ENCODE measurements at regions not wholly inside any gene's neighbourhood (a gene's known extent, or its start where the extent isn't known, plus 50 kb on each side); places are given as distances from the start of the nearest gene placed in this dataset.

DNA sequence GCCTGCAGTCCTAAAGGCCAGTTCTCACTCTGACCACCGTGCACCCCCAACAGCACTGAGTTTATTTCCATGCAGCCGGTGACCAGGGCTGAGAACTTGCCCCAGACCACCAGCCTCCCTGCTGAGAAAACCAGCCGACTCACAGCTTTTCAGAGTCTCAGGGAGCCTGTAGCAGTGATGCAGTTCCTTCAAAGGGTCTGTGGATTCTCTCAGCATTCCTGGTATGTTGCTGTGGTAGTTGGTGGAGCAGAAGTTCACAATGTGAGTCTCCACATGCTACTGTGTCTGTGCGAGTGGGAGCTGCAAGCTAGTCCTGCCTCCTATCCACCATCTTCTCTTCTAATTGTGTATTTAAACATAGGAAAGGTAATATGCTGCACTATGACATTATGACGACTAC lies 254.9 kb upstream of the KLF12 start:
- no peak for DNase-seq (ENCODE audit: low spot score)

DNA sequence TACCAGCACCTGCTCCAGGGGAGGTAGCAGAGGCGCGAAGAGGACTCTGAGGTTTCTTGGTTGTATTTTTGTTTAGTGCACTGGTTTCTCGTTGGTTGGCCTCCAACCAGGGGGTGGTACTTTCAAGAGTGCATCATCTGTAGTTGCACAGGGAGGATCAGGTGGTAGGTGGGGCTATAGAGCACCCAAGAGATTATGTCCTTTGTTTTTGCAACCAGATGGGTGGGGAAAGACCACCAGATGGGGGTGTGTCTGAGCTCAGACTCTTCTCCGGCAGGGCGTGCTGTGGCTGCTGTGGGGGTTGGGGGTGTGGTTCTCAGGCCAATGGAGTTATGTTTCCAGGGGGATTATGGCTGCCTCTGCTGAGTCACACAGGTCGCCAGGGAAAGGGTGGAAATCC lies 254.4 kb upstream of the KLF12 start:
- no peak for DNase-seq (ENCODE audit: low spot score)

DNA sequence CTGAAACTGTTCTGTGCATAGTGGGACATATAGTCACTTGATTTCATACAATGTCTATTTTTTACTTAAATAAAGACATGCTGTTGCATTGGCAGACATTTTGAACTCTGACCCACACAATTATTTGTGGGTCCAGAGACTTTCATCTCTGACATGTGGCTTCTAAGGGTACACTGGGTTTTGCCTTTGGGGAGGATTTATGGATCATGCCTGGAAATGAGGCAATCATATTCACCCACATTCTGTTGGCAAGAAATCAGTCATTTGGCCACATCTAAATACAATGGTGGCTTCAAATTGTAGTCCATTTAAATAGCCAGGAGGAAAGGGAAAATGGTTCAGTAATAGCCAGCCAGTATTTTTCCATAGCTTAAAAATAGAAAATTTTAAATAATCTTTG lies 238.3 kb upstream of the KLF12 start:
- no peak for DNase-seq (ENCODE audit: low spot score)

DNA sequence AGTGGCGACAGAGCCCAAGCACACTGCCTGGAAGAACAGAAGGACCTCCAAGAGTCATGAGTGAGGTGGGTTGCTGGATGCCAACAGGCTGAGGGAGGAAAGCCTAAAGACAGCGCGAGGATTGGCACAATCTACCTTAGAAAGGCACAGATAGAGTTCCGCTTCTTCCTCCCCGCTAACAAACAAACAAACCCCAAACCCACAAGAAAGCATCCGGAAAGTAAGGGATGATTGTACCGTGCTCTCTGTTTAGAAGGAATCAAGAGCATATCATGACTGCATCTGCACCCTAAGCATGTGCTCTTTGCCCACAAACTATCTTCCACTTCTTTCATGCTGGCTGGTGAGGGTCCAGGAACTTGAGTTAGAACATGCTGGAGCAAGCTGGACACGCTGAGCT lies 233.0 kb upstream of the KLF12 start:
- DNase-seq (ENCODE audit: low spot score): no peak

DNA sequence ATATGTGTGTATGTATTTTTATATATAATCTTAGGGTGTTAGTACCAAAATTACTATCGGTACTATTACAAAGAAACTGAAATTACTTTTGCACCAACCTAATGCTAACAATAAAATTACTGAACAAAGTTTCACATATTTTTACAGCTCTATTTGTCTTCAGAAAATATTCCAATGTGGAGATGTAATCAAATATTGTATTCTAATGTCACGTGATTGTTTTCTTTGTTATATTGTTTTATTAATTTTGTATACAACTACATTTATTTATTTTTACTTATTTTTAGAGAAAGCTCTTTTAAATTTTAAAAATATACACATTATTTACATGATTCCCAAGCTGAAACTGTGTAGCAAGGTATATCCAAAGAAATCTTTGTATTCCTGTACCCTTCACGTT lies 227.1 kb upstream of the KLF12 start:
- no peak for DNase-seq (ENCODE audit: low spot score)

DNA sequence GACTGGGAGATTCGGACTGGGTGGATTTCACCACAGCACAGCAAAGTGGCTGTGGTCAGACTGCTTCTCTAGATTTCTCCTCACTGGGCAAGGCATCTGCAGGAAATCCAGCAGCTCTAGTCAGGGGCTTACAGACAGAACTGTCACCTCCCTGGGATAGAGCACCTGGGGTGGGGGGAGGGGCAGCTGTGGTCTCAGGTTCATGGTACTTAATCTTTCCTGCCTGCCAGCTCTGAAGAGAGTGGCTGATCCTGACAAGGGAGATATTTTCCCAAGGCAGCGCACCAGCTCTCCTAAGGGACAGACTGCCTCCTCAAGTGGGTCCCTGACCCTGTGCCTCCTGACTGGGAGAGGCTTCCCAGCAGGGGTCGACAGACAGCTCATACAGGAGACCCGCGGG lies 212.8 kb upstream of the KLF12 start:
- no peak for DNase-seq (ENCODE audit: low spot score)

DNA sequence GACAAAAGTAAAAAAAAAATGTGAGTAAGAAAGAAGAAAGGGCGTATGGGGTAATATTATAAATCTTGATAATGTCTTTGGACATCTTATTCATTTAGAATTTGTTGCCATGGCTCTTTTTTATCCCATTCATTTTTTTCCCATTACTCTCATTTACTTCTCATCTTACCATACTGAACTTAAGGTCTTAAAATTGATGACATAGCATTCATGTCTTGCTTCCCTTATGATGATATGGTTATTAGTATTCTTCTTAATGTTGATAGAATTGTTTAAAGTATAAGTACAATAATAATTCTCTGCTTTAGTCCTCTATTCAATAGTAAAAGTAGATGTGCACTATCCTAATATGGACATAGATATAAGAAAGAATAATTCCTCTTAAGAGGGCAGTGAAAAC lies 204.1 kb upstream of the KLF12 start:
- no peak for DNase-seq (ENCODE audit: low spot score)

DNA sequence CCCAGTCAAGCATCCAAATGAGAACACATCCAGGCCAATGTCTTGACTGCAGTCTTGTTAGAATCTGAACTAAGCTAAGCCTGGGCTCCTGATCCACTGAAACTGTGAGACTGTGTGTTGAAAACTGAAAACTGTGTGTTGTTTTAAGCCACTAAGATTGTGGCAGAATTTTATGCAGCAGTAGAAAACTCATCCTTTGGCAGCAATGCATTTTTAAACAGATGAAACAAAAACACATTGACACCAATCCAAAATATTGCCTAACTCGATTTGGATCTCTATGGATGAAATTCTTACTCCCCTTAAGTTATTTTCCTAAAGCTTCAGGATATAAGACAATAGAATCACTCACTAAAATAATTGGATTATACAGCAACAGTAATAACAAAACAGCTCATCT lies 202.3 kb upstream of the KLF12 start:
- no peak for DNase-seq (ENCODE audit: low spot score)

DNA sequence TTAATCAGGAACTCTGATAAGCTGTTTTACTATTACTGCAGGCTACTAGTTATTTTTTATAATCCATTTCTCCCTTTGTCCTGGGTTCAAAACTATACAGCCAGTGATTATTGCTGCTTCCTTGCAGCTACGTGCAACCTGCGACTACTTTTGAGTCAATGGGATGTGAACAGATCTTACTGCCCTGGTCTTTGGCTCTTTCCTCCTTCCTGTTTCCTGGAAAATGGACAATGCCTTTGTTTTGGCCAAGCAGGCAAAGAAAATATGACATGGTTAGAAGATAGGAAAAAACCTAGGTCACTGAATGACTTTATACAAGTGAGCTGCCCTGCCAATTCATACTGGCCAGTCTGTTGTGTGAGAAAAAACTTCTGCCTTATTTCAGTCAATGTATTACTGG lies 201.2 kb upstream of the KLF12 start:
- no peak for DNase-seq (ENCODE audit: low spot score)

DNA sequence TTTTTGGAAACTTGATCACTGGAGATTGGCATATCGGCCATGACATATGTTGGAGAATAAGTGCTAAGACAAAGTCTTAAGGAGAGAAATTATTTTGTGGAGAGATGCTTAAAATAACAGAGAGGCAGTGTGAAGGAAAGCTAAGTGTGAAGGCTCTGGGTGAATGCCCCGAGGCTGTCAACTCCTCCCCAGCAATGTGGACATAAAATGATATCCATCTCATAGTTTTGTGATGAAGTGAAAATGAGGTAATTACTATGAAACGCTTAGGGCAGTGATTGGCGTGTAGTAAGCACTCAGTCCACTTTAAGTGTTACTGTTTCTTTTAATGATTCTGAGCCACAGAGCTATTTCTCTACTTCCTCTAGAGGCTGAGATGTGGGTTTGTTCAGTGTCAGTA lies 195.8 kb upstream of the KLF12 start:
- DNase-seq (ENCODE audit: low spot score): no peak

DNA sequence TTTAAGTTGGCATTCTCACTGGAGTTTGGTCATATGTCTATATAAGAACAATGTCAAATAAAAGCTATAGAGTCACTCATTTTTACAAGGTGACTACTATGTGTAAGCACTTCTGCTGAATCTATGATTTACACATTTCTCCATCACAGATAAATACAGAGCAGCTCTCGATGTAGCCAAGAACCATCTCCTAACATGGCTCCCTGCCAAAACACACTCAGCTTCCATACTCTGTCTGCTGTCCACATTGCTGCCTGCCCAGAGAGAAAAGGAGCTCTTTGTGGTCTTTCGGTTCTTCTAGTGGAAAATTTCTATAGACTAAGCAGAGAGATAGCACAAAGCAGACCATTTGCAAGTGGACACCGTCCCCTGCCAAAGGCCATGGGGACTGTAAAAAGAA lies 190.9 kb upstream of the KLF12 start:
- no peak for DNase-seq (ENCODE audit: low spot score)

DNA sequence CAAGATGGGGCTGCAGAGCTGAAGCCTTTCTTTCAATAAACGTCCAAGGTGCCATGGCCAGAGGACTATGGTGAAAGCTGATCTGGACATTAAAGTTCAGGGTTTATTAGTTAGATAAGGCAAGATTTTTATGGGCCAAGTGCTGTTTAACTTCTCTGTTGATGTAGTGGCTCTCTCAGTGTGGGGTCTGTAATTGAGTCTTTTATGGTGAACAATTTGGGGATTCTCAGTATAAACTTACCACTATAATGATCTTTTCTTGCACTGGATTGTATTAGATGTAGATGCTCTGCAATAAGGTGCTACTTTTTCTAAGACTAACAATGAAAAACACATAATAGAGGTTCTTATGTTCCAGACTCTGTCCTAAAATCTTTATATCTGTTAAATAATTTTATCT lies 190.1 kb upstream of the KLF12 start:
- no peak for DNase-seq (ENCODE audit: low spot score)

DNA sequence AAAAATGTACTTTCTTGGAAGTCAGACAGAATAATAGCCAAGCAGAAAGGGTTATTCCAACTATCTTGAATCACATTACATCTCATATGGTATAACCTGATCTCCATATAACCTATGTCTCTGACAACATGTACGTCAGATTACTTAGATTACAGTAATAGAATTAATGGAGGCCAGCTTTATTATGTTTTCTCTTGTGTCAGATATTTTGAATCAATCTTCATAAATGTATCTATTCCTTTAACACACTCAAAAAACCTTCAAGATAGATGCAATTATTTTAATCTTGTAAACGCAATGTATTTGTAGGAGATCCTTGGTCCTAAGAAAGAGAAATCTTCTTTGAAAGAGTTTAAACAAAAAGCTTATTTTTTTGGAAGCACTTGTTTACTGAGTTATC lies 188.4 kb upstream of the KLF12 start:
- no peak for DNase-seq (ENCODE audit: low spot score)

DNA sequence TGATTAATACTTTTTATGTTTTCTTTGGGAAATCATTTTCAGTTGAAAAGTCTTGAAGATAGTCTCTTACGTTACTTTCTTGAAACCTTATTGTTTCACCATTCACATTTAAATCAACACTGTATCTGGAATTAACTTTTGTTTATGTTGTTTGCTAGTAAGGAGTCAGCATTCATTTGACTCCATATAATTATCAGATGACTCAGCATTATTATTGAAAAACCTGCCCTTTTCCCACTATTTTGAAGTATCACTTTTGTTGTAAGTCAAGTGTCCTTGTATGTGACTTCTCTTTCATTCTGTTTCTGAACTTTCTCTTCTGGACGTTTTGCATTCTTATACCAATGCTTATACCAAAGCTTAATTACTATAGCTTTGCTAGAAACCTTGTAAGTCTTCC lies 186.1 kb upstream of the KLF12 start:
- no peak for DNase-seq (ENCODE audit: low spot score)

DNA sequence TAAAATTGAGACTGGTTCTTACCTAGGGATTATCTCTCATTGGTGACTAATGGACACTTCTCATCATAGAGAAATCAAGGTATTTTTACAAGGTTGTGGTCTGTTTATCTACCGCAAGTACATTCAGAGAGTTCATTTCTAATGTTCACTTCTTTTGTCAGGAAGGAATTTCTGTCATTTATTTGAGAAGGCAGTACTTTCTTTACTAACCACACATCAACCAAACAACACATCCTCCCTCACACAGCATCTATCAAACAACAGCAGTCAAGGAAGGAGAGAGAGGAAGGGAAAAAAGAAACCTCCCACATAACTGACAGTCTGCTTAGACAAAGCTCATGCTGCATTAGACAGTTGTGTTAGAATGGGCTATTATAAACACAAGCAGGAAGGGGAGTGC lies 182.3 kb upstream of the KLF12 start:
- DNase-seq (ENCODE audit: low spot score): no peak

DNA sequence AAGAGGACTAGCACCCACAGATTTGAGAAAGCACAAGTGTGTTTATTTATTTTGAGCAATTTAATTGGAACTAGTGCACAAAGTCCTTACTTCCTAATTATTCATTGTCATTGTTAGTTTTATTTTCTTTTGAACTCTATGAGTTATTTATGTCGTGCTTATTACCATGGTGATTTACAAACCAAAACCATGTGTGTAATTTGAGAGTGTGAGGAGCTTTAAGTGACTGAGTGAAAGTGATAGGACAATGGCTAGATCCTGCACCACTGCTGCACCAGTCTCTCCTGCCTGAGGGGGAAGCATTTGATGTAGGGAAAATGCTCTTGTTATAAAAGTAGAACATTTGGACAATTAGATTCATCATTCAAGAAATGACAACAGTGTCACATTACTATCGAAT lies 172.3 kb upstream of the KLF12 start:
- DNase-seq (ENCODE audit: low spot score): no peak

DNA sequence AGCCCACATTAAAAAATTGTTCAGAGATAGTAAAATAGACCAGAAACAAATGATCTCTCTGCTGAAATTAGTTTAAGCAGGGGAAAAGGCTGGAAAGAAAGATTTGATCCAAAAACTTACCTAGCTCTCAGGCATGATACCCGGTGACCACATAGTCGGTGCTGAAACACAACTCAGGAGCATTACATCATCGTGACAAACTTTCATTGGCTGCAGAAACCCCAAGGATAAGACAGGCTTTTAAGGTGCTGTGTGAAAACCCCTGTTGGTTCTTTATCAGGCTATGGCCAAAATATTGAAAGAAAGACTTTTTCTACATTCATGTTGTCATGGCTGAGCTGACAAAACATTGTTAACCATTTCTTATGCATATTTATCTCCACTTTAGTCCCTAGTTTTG lies 171.7 kb upstream of the KLF12 start:
- no peak for DNase-seq (ENCODE audit: low spot score)

DNA sequence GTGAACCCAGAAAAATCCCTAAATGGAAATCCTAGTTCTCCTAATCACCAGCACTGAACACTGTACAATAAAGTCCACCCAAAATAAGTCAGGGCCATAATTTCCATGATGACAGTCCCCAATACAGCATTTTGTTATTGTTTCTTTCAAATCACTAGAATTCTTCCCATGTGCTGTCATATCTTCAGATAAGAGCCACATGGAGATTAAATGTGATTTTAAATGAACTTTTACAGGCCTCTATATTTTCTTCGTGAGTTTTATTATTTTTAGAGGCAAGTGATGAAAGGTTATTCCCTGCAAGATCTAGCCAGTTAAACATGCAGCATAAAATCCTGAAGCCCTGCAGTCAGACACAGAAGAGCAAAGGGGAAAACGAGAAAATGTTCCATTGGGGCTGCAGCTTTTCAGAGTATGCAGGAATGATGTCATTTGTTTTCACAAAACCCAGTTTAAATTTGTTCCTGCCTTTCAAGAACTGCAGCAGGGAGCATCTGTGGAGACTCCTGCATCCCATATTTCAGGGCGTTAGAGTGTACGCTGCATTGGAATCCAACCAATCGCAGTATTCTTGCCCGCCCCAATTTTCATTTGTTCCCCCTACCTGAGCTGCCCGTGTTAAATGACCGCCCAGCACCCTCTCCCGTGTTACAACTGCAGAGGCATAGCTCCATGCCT lies 167.2 kb upstream of the KLF12 start:
- no peak for DNase-seq (ENCODE audit: low spot score)

DNA sequence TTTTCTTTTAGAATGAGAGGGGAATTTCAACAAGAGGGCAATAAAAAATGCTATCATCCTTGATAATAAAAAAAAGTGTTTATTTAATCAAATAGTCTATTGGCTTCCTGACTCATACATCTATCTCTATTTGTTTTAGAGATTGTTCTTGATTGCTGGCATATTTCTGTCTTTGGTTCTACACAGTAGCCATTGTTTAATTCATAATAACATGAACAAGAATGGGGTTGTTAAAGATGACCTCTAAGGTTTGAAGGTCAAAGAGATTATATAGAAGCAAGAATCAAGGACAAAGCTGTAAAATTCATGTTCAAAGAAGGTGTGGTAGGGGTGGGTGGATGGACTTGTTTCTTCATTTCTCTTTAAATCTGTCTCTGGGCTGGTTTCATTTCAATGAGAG lies 166.0 kb upstream of the KLF12 start:
- no peak for DNase-seq (ENCODE audit: low spot score)

DNA sequence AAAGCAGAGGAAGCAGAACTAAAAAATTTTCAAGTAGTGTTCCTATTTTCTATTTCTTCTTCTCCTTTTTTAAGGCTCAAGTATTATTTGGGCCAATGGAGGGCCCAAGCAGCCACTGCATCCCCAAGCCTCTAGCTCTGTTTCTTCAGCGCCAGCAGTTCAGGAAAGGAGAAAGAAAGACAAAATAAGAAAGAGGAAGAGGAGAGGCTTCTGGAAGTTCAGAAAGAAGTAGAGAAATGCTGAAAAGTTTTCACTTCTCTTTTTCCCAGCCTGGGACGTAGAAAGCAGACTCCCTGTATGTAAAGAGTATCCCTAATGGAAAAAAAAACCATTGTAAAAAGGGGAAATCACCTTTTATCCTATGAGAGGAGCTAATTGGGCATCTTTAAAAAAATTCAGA lies 165.5 kb upstream of the KLF12 start:
- no peak for DNase-seq (ENCODE audit: low spot score)

DNA sequence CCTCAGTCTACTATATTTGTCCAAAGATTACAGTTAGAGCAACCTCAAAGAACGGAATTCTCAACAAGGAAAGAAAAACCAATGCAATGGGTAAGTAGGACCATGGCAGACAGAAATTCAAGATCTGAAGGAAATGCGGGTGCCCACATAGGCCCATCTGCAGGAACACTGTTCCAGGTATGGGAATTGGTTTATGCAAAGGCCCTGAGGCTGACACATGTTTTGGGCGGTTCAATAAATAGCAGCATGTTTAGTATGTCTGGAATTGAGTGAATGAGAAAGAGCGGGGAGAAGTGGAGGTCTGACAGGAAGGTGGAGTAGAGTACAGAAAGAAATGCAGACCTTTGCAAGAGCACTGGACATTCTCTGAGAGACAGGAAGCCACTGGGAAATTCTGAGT lies 164.7 kb upstream of the KLF12 start:
- DNase-seq (ENCODE audit: low spot score): no peak

DNA sequence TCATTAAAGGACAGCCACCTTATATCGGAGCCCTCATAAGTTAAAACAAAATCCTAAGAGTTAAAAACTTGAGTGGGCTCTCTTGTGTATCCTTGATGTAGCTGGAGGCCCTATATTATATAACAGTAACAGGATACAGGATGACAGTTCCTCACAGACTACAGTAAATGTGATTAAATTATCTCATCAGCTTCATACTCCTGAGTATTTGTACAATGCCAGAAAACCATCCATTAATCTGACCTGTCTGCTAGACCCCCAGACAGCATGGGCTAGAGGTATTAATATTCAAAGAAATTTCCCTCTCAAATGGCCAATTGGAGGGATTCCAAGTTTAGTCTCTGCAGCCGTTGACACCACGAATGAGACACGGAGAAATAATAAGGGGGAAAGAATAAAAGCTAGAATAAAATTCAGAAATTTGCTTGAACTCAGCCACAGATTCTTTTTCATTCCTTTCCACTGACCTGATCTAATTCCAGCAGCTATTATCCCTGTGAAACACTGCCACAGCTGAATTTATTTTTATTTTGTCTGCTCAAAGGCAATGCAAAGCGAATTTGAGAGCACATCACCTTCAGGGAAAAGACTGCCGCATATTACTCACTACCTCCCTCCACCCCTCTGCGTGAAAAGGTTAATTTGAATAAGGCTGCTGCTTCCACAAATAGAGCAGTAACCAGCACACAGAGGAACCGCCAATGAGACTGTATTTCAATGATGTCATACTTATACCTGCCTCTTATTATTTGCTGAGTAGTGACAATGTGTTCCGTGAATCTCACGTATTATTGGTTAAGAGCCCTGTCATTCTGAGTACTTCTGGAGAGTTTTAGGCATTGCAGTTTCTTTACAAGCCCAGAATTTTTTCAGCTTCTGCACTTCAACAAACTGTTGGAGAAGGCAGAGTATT lies 155.9 kb upstream of the KLF12 start:
- peak; percentile 76 for DNase-seq (ENCODE audit: low spot score)

DNA sequence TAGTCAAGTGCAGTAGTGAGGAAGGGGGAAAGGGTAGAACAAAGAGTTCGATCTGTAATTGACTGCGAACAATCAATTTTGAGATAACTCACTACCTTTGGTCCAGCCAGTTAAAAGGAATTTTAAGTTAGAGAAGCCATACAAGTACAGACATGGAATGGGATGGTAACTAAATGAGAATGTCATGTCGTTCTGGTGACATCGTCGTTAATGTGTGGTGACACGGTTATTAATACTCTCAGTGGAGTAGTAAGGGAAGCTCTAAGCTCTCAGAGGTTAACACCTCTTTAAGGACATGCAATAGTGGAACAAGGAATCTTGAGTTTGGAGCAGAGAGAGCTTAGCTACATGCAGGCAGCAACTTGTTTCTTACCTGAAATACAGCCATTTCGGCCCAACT lies 154.9 kb upstream of the KLF12 start:
- no peak for DNase-seq (ENCODE audit: low spot score)

DNA sequence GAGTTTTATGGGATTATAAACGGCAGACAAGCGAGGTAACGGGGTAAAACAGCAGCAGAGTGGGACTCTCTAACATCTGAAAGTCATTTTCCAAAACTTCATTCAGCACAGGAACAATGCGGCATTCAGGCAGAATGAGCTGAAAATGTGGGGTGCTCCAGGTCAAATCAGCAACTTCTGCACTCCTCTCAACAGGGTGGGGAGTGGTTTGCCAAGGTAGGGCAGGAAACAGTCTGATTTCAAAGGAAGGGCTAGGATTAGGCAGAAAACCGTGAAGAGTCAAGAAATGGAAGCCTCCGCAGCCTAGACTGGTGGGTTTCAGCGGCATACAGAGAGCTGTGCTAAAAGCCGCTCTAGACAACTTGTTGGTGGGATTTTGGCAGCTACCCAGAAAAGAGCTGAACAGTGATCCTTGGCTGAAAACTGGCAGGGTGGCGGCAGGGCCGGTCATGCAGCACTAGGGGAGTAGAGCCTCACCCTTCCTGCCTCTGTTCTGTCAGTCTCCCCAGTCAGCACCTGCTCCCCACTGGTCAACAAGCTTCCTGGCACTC lies 154.2 kb upstream of the KLF12 start:
- peak; percentile 26 for DNase-seq (ENCODE audit: low spot score)
